ENCODE measurements at regions not wholly inside any gene's neighbourhood (a gene's known extent, or its start where the extent isn't known, plus 50 kb on each side); places are given as distances from the start of the nearest gene placed in this dataset.

GRCh38 chr19:28634019-28634328 lies 579.0 kb downstream of the UQCRFS1 start:
- TF ChIP-seq CTCF (conservative IDR thresholded peaks at IDR 0.05) (no peak; the same call in 1 of the 2 replicates), EZH2 (IDR thresholded peaks at IDR 0.05; ENCODE audit: low read depth) (no peak)

Measured in PC-9 (cell line).